ENCODE measurements at regions not wholly inside any gene's neighbourhood (a gene's known extent, or its start where the extent isn't known, plus 50 kb on each side); places are given as distances from the start of the nearest gene placed in this dataset.

- no peaks in the 10 kb centered on the region for H3K9me3 ChIP-seq (replicated peaks; ENCODE audit: control insufficient read depth, insufficient read depth, low read length)
- DNase-seq (ENCODE audit: low read depth, low spot score) (no peak), FAIRE-seq (no peak)
- no TSS peak for BruUV-seq (replicated peaks)
- H4K20me1 ChIP-seq (replicated peaks; ENCODE audit: control insufficient read depth, extremely low read depth, insufficient read depth, low read length) = no peaks in the 10 kb centered on the region
- H3K36me3 ChIP-seq (ENCODE audit: control insufficient read depth in 2 of 2, extremely low read depth in 1 of 2, insufficient read depth in 2 of 2, low read length in 2 of 2) = no peaks in the 10 kb centered on the region
- no peaks in the 10 kb centered on the region for H3K4me1 ChIP-seq (ENCODE audit: control insufficient read depth, extremely low read depth, insufficient read depth, low read length)
- POLR2A ChIA-PET = no interaction called here
- no peak overlapping the region for H3K4me2 ChIP-seq (ENCODE audit: insufficient read depth, low read length)
- intact Hi-C loops (cut with micrococcal nuclease) (no loop called here), dilution Hi-C loops (cut with MboI; ENCODE audit: extremely low pct_ligation_motif_present, low sequenced_read_pairs) (no loop called here)
- H3K79me2 ChIP-seq (ENCODE audit: control insufficient read depth, insufficient read depth, low read length) = no peaks in the 10 kb centered on the region
- no peak overlapping the region for H3K27ac ChIP-seq (ENCODE audit: insufficient read depth, low read depth, low read length)
- H2AFZ ChIP-seq (ENCODE audit: low read depth, low read length) = no peak overlapping the region
- no peaks in the 10 kb centered on the region for H3K9me1 ChIP-seq (replicated peaks; ENCODE audit: control insufficient read depth, extremely low read depth, insufficient read depth, low read length)
- no peak overlapping the region for H3K9ac ChIP-seq (replicated peaks; ENCODE audit: extremely low read depth, insufficient read depth, low read length)
- CTCF ChIA-PET = no interaction called here
- no peak for TF ChIP-seq MAX (IDR thresholded peaks at IDR 0.05; ENCODE audit: insufficient read depth, insufficient read length)
- no peak for TF ChIP-seq FOS (IDR thresholded peaks at IDR 0.05; ENCODE audit: borderline replicate concordance, insufficient read depth, low read length)
- no peak for TF ChIP-seq GATA2 (IDR thresholded peaks at IDR 0.05; ENCODE audit: insufficient read depth, insufficient read length, low read depth, low read length)
- TF ChIP-seq MYC (IDR thresholded peaks at IDR 0.05; ENCODE audit: low read depth, low read length) = no peak
- no peak for TF ChIP-seq JUN (IDR thresholded peaks at IDR 0.05; ENCODE audit: borderline replicate concordance, insufficient read depth, insufficient read length, low read depth)
- TF ChIP-seq, protein P1, sequence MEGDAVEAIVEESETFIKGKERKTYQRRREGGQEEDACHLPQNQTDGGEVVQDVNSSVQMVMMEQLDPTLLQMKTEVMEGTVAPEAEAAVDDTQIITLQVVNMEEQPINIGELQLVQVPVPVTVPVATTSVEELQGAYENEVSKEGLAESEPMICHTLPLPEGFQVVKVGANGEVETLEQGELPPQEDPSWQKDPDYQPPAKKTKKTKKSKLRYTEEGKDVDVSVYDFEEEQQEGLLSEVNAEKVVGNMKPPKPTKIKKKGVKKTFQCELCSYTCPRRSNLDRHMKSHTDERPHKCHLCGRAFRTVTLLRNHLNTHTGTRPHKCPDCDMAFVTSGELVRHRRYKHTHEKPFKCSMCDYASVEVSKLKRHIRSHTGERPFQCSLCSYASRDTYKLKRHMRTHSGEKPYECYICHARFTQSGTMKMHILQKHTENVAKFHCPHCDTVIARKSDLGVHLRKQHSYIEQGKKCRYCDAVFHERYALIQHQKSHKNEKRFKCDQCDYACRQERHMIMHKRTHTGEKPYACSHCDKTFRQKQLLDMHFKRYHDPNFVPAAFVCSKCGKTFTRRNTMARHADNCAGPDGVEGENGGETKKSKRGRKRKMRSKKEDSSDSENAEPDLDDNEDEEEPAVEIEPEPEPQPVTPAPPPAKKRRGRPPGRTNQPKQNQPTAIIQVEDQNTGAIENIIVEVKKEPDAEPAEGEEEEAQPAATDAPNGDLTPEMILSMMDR (IDR thresholded peaks at IDR 0.05; ENCODE audit: extremely low read depth in 1 of 2, insufficient read depth in 1 of 2, low read depth in 1 of 2, low read length in 2 of 2) = no peak
- no peak for TF ChIP-seq POLR2A (IDR thresholded peaks at IDR 0.05; ENCODE audit: low read depth, low read length)
- TF ChIP-seq POLR2AphosphoS5 (IDR thresholded peaks at IDR 0.05; ENCODE audit: insufficient read depth, low read depth, low read length) = no peak
- TF ChIP-seq EZH2 (IDR thresholded peaks at IDR 0.05; ENCODE audit: borderline replicate concordance, low read depth, low read length, severe bottlenecking) = no peak
- peaks cover 0 to 2% of the 10 kb centered on the region in 2 experiments for H3K27me3 ChIP-seq (ENCODE audit: control insufficient read depth in 2 of 2, insufficient read depth in 2 of 2, low read length in 2 of 2)
- no peak overlapping the region for H3K4me3 ChIP-seq (replicated peaks in 1 of 3; ENCODE audit: insufficient read depth in 1 of 3, low read depth in 1 of 3, low read length in 3 of 3)
Observed at GRCh38 chr4:18381186-18381585, 359.6 kb upstream of the LCORL start.

All from endothelial cell of umbilical vein (primary cell).